SU-DHL-6 (cell line): ENCODE measurements at regions not wholly inside any gene's neighbourhood (a gene's known extent, or its start where the extent isn't known, plus 50 kb on each side); places are given as distances from the start of the nearest gene placed in this dataset.

Experiments
- EZH2phosphoT487 ChIP-seq: fragments of 200-600 bp; sonication (generic), shearing (Covaris generic); conservative IDR thresholded peaks from 2 replicates; pipeline ENCODE4 v1.6.1; 2018; ENCODE audit warnings: mild to moderate bottlenecking, antibody characterized with exemption, low read length, moderate library complexity, mixed read lengths
- TF ChIP-seq, protein P1 (sequence below): fragments of 200-600 bp; sonication (generic); IDR thresholded peaks from one replicate; pipeline ENCODE4 v1.5.1; 2017; ENCODE audit warnings: antibody characterized with exemption, mild to moderate bottlenecking, low read length, moderate library complexity; ENCODE audit not compliant: insufficient read depth, poor library complexity, severe bottlenecking

DNA sequence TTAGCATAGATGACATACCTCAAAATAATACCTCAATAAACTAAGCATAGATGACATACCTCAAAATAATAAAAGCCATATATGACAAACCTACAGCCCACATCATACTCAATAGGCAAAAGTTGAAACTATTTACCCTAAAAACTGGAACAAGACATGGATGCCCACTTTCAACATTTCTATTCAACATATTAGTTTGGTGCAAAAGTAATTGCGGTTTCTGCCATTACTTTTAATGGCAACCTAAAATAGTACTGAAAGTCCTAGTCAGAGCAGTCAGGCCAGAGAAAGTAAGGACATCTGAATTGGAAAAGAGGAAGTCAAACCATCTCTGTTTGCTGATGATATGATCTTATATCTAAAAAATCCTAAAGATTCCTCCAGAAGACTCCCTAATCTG is 250.4 kb downstream of the RAB28 start:
- TF ChIP-seq, protein P1, sequence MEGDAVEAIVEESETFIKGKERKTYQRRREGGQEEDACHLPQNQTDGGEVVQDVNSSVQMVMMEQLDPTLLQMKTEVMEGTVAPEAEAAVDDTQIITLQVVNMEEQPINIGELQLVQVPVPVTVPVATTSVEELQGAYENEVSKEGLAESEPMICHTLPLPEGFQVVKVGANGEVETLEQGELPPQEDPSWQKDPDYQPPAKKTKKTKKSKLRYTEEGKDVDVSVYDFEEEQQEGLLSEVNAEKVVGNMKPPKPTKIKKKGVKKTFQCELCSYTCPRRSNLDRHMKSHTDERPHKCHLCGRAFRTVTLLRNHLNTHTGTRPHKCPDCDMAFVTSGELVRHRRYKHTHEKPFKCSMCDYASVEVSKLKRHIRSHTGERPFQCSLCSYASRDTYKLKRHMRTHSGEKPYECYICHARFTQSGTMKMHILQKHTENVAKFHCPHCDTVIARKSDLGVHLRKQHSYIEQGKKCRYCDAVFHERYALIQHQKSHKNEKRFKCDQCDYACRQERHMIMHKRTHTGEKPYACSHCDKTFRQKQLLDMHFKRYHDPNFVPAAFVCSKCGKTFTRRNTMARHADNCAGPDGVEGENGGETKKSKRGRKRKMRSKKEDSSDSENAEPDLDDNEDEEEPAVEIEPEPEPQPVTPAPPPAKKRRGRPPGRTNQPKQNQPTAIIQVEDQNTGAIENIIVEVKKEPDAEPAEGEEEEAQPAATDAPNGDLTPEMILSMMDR: no peak
- TF ChIP-seq EZH2phosphoT487: no peak
